H1 (cell line): ENCODE measurements at regions not wholly inside any gene's neighbourhood (a gene's known extent, or its start where the extent isn't known, plus 50 kb on each side); places are given as distances from the start of the nearest gene placed in this dataset.

Experiments used
- CTCF ChIA-PET: fragments of 300-600 bp; sonication (Branson Sonifier 250); formaldehyde crosslinking; loops from one replicate; lab custom pipeline; 2021; ENCODE audit not compliant: partially characterized antibody; lab: Charles Lee
- POLR2A ChIA-PET: fragments of 300-600 bp; sonication (Branson Sonifier 250); formaldehyde crosslinking; loops from one replicate; lab custom pipeline; 2021; ENCODE audit warnings: inconsistent platforms; ENCODE audit not compliant: partially characterized antibody; lab: Charles Lee
- DNase-seq, 2 experiments: peaks; one replicate each; pipeline versions ENCODE4 v3.0.0 to v3.0.0-alpha.2; 2010 to 2022; ENCODE audit warnings: low spot score in 2 of 2, low read depth in 1 of 2, mixed read lengths in 1 of 2
- FAIRE-seq: peaks from 2 replicates; lab custom pipeline; 2011; peaks lifted over from hg19 to GRCh38; lab: Jason Lieb, UNC
- H2AFZ ChIP-seq: 2 replicates; pipeline ENCODE4 v1.8.1; 2012; ENCODE audit warnings: low read length, inconsistent platforms
- H2AK5ac ChIP-seq: 2 replicates; pipeline ENCODE4 v1.6.1; 2013; ENCODE audit warnings: low read depth, low read length
- H2BK120ac ChIP-seq: replicated peaks from 2 replicates; pipeline ENCODE3; 2013; ENCODE audit warnings: low read depth, low read length, inconsistent platforms
- H2BK12ac ChIP-seq: 2 replicates; pipeline ENCODE4 v1.6.1; 2013; ENCODE audit warnings: low read depth, low read length
- H2BK15ac ChIP-seq: 2 replicates; pipeline ENCODE4 v1.6.1; 2013; ENCODE audit warnings: low read length
- H2BK20ac ChIP-seq: 2 replicates; pipeline ENCODE4 v1.6.1; 2013; ENCODE audit warnings: low read length
- H2BK5ac ChIP-seq: 2 replicates; pipeline ENCODE4 v1.6.1; 2013; ENCODE audit warnings: low read depth, low read length
- H3K14ac ChIP-seq: 2 replicates; pipeline ENCODE4 v1.6.1; 2013; ENCODE audit warnings: inconsistent platforms; ENCODE audit not compliant: insufficient read length
- H3K18ac ChIP-seq: 2 replicates; pipeline ENCODE4 v1.6.1; 2013; ENCODE audit warnings: low read length; ENCODE audit errors: extremely low read depth
- H3K23ac ChIP-seq: 2 replicates; pipeline ENCODE4 v1.6.1; 2013; ENCODE audit warnings: inconsistent platforms; ENCODE audit not compliant: insufficient read length
- H3K23me2 ChIP-seq: 2 replicates; pipeline ENCODE4 v1.6.1; 2013; ENCODE audit warnings: low read depth, low read length
- H3K27ac ChIP-seq: 2 replicates; pipeline ENCODE4 v1.6.1; 2011; ENCODE audit warnings: low read depth, low read length, inconsistent platforms
- H3K27me3 ChIP-seq, 4 experiments: replicated peaks in 1 of 4; 1 replicate in 1 of 4; 2 replicates in 3 of 4; pipeline versions ENCODE4 v1.6.1 to v1.8.1; 2011 to 2013; ENCODE audit warnings: low read length in 3 of 4, mild to moderate bottlenecking in 3 of 4, inconsistent platforms in 2 of 4, mixed read lengths in 2 of 4, moderate library complexity in 1 of 4; ENCODE audit not compliant: control insufficient read depth in 3 of 4, insufficient read depth in 3 of 4; ENCODE audit errors: extremely low read depth in 1 of 4
- H3K36me3 ChIP-seq, 4 experiments: 2 replicates each; pipeline versions ENCODE4 v1.6.1 to v1.8.1; 2011 to 2013; ENCODE audit warnings: mild to moderate bottlenecking in 4 of 4, low read length in 3 of 4, moderate library complexity in 2 of 4, control low read depth in 1 of 4, inconsistent platforms in 1 of 4; ENCODE audit not compliant: insufficient read depth in 4 of 4, control insufficient read depth in 2 of 4
- H3K4ac ChIP-seq: replicated peaks from 2 replicates; pipeline ENCODE3; 2013; ENCODE audit warnings: low read length, low read depth, mixed read lengths, inconsistent platforms; ENCODE audit not compliant: insufficient read length
- H3K4me1 ChIP-seq, 4 experiments: replicated peaks in 1 of 4; 1 replicate in 1 of 4; 2 replicates in 3 of 4; pipeline versions ENCODE4 v1.6.1 to v1.8.1; 2011 to 2013; ENCODE audit warnings: low read length in 3 of 4, inconsistent platforms in 2 of 4, mixed read lengths in 1 of 4; ENCODE audit not compliant: insufficient read depth in 4 of 4, control insufficient read depth in 3 of 4
- H3K4me2 ChIP-seq, 2 experiments: 2 replicates each; pipeline versions ENCODE4 v1.6.1 to v1.8.1; 2011 to 2013; ENCODE audit warnings: low read depth in 2 of 2, low read length in 2 of 2, control low read depth in 1 of 2, inconsistent platforms in 1 of 2, mild to moderate bottlenecking in 1 of 2; ENCODE audit not compliant: insufficient read depth in 1 of 2
- H3K4me3 ChIP-seq, 4 experiments: fragments of 200-600, 300-600 bp in 1 of 4; sonication (generic), shearing (Covaris generic), sonication (Bioruptor Twin) in 1 of 4; 2 replicates each; pipeline versions ENCODE4 v1.5.1 to v1.8.1; 2011 to 2016; ENCODE audit warnings: low read length in 4 of 4, low read depth in 3 of 4, control low read depth in 2 of 4, inconsistent platforms in 2 of 4, mild to moderate bottlenecking in 2 of 4, mixed read lengths in 1 of 4, moderate library complexity in 1 of 4; ENCODE audit not compliant: insufficient read depth in 2 of 4; ENCODE audit errors: extremely low read depth in 1 of 4
- H3K56ac ChIP-seq: replicated peaks from 2 replicates; pipeline ENCODE3; 2013; ENCODE audit warnings: low read depth, mild to moderate bottlenecking, mixed read lengths, low read length, inconsistent platforms; ENCODE audit not compliant: insufficient read length
- H3K79me1 ChIP-seq: 2 replicates; pipeline ENCODE4 v1.6.1; 2013; ENCODE audit warnings: low read depth, low read length, control low read depth
- H3K79me2 ChIP-seq, 2 experiments: 2 replicates each; pipeline versions ENCODE4 v1.6.1 to v1.8.1; 2012 to 2013; ENCODE audit warnings: low read length in 2 of 2, mild to moderate bottlenecking in 2 of 2, inconsistent platforms in 1 of 2; ENCODE audit not compliant: insufficient read depth in 2 of 2, control insufficient read depth in 1 of 2
- H3K9ac ChIP-seq, 4 experiments: replicated peaks in 1 of 4; 1 replicate in 1 of 4; 2 replicates in 3 of 4; pipeline versions ENCODE4 v1.6.1 to v1.8.1; 2011 to 2013; ENCODE audit warnings: low read depth in 3 of 4, low read length in 3 of 4, control low read depth in 2 of 4, mild to moderate bottlenecking in 2 of 4, moderate library complexity in 2 of 4, inconsistent platforms in 1 of 4; ENCODE audit errors: extremely low read depth in 1 of 4
- H3K9me3 ChIP-seq, 2 experiments: 2 replicates each; pipeline versions ENCODE4 v1.6.1 to v1.8.1; 2012 to 2013; ENCODE audit warnings: mild to moderate bottlenecking in 2 of 2, moderate library complexity in 2 of 2, control low read depth in 1 of 2, inconsistent platforms in 1 of 2, low read depth in 1 of 2, low read length in 1 of 2, mixed read lengths in 1 of 2; ENCODE audit not compliant: insufficient read depth in 2 of 2
- H4K20me1 ChIP-seq, 2 experiments: replicated peaks in 1 of 2; 2 replicates each; pipeline versions ENCODE3 to v1.8.1; 2011 to 2013; ENCODE audit warnings: inconsistent platforms in 2 of 2, low read length in 2 of 2, mild to moderate bottlenecking in 1 of 2; ENCODE audit not compliant: insufficient read depth in 2 of 2, control insufficient read depth in 1 of 2
- H4K5ac ChIP-seq: 2 replicates; pipeline ENCODE4 v1.6.1; 2013; ENCODE audit warnings: low read length, low read depth, mixed read lengths, inconsistent platforms; ENCODE audit not compliant: insufficient read length
- H4K8ac ChIP-seq: 2 replicates; pipeline ENCODE4 v1.8.0; 2013; ENCODE audit warnings: mild to moderate bottlenecking, moderate library complexity, low read length, inconsistent platforms; ENCODE audit not compliant: insufficient read depth; ENCODE audit errors: extremely low read depth
- H4K91ac ChIP-seq: replicated peaks from 2 replicates; pipeline ENCODE3; 2013; ENCODE audit warnings: low read length, mixed read lengths, inconsistent platforms; ENCODE audit not compliant: insufficient read length
- CBX5 ChIP-seq: fragments of 300-800, 300-1000 bp; sonication (generic); IDR thresholded peaks from 2 replicates; pipeline ENCODE4 v1.7.1; 2016; ENCODE audit warnings: antibody characterized with exemption, low read length, low read depth
- CBX8 ChIP-seq: fragments of 300-800, 300-1000 bp; sonication (generic); IDR thresholded peaks from 2 replicates; pipeline ENCODE4 v1.7.1; 2016; ENCODE audit warnings: low read depth, low read length, borderline replicate concordance
- JUN ChIP-seq: IDR thresholded peaks from 2 replicates; pipeline ENCODE4 v1.6.1; 2011; ENCODE audit warnings: low read depth, mild to moderate bottlenecking, improper control_type of control experiment, low read length
- PHF8 ChIP-seq: fragments of 200-600 bp; sonication (generic); conservative IDR thresholded peaks from 2 replicates; pipeline ENCODE4 v1.7.1; 2012; ENCODE audit warnings: low read depth, mild to moderate bottlenecking, inconsistent platforms, low read length, moderate library complexity
- POLR2AphosphoS5 ChIP-seq: IDR thresholded peaks from 2 replicates; pipeline ENCODE4 v1.6.1; 2011; ENCODE audit warnings: low read depth, low read length
- RAD21 ChIP-seq, 2 experiments: IDR thresholded peaks in 1 of 2; conservative IDR thresholded peaks in 1 of 2; 2 replicates each; pipeline ENCODE4 v1.6.1; 2011; ENCODE audit warnings: low read depth in 2 of 2, low read length in 2 of 2, improper control_type of control experiment in 1 of 2, inconsistent platforms in 1 of 2, mild to moderate bottlenecking in 1 of 2, moderate library complexity in 1 of 2
- WGBS, 2 experiments: shearing (Covaris generic) in 1 of 2; methylation state at CpG; one replicate each; pipeline versions ENCODE4 v1.1.6 to v1.1.7; 2013 to 2015; ENCODE audit warnings: low lambda C conversion rate in 2 of 2, mixed read lengths in 2 of 2, inconsistent platforms in 1 of 2, low coverage in 1 of 2, missing lambda C conversion rate in 1 of 2; ENCODE audit not compliant: insufficient replicate concordance in 2 of 2, insufficient coverage in 1 of 2, insufficient read length in 1 of 2; ENCODE audit errors: extremely low coverage in 1 of 2, missing lambda C conversion rate in 1 of 2; 5-methylcytosine and 5-hydroxymethylcytosine counted together

DNA sequence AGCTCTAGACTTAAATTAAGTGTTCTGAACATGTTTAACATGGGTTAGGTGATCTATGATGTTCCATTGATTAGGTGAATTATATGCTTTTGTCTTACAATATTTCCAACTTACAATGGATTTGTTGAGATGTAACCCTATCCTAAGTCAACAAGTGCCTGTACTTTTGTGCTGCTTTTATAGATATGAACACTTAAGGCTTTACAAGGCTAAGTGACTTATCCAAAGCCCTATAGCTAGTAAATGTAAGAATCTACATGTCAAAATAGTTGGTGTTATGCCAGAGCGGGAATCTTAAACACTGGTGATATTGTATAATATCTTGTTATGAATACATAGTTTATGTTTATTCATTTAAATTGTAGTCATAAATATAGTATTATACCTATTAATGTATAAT, 1629.1 kb upstream of the IGFBP7 start:
- Histone ChIP-seq H2BK120ac (no peak overlapping the region), H3K4ac (no peak overlapping the region), H3K4me1 (no peaks in the 10 kb centered on the region), H3K4me3 (no peak overlapping the region), H4K91ac (no peak overlapping the region), H2BK5ac (no peak overlapping the region), H4K8ac (no peak overlapping the region), H3K27ac (no peak overlapping the region), H3K23me2 (no peaks in the 10 kb centered on the region), H3K23ac (no peak overlapping the region), H4K20me1 (no peaks in the 10 kb centered on the region), H3K27me3 (no peaks in the 10 kb centered on the region), H3K4me2 (no peak overlapping the region), H2BK12ac (no peak overlapping the region), H3K79me2 (no peaks in the 10 kb centered on the region), H3K9me3 (no peaks in the 10 kb centered on the region; a peak in 2 of 4 replicates), H3K14ac (no peak overlapping the region), H3K79me1 (no peaks in the 10 kb centered on the region), H2BK20ac (no peak overlapping the region), H3K9ac (no peak overlapping the region), H2BK15ac (no peak overlapping the region), H2AK5ac (no peak overlapping the region), H3K36me3 (no peaks in the 10 kb centered on the region), H4K5ac (no peak overlapping the region), H3K18ac (no peak overlapping the region), H2AFZ (no peak overlapping the region), H3K56ac (no peak overlapping the region)
- POLR2A ChIA-PET: no interaction called here
- CTCF ChIA-PET: no interaction called here
- FAIRE-seq (no peak), DNase-seq (no peak)
- 97% methylated on average over 1 of the region's 1 CpG; no CpG with 5 or more reads in 1 of the 2 experiments for WGBS, 2 experiments
- TF ChIP-seq JUN (no peak), POLR2AphosphoS5 (no peak), CBX5 (no peak), RAD21 (IDR thresholded peaks at IDR 0.05 in 1 of 2, conservative IDR thresholded peaks at IDR 0.05 in 1 of 2; ENCODE audit: low read depth in 2 of 2, low read length in 2 of 2) (no peak), CBX8 (no peak), PHF8 (no peak)
